Activated CD4-positive, alpha-beta T cell treated with anti-CD3 and anti-CD28 coated beads for 36 hours (primary cell): ENCODE measurements at regions not wholly inside any gene's neighbourhood (a gene's known extent, or its start where the extent isn't known, plus 50 kb on each side); places are given as distances from the start of the nearest gene placed in this dataset.
"Not testable (repeated sequence)": the region's sequence is repeated elsewhere in the genome, so short reads cannot be mapped to it uniquely, and the experiment has no call there.

Experiments
- ATAC-seq: fragments of 200-7000 bp; cut with Tn5 transposase; one replicate; pipeline ENCODE4 v1.10.0; 2021; ENCODE audit warnings: mild to moderate bottlenecking, moderate library complexity
- CTCF ChIA-PET: fragments of 350-600 bp; sonication (Branson Sonifier 250); formaldehyde crosslinking; loops from one replicate; lab custom pipeline; 2021; ENCODE audit warnings: antibody characterized with exemption; lab: Charles Lee
- POLR2A ChIA-PET: fragments of 350-600 bp; sonication (Branson Sonifier 250); formaldehyde crosslinking; loops from one replicate; lab custom pipeline; 2021; ENCODE audit warnings: antibody characterized with exemption, inconsistent platforms; lab: Charles Lee
- DNase-seq: peaks from one replicate; pipeline ENCODE4 v3.0.0-alpha.2; 2020
- H3K27ac Mint-ChIP-seq: one replicate; pipeline ENCODE4 v1.8.0; 2021; ENCODE audit warnings: mixed read lengths
- H3K27me3 Mint-ChIP-seq: one replicate; pipeline ENCODE4 v1.8.0; 2021; ENCODE audit warnings: mixed read lengths
- H3K36me3 Mint-ChIP-seq: one replicate; pipeline ENCODE4 v1.8.0; 2021; ENCODE audit warnings: low read depth, mixed read lengths
- H3K4me1 Mint-ChIP-seq: one replicate; pipeline ENCODE4 v1.8.0; 2021; ENCODE audit warnings: mixed read lengths
- H3K4me3 Mint-ChIP-seq: one replicate; pipeline ENCODE4 v1.8.0; 2021; ENCODE audit warnings: mild to moderate bottlenecking, moderate library complexity, mixed read lengths
- H3K9me3 Mint-ChIP-seq: one replicate; pipeline ENCODE4 v1.8.0; 2021; ENCODE audit warnings: low read depth, mixed read lengths
- intact Hi-C, 2 experiments: fragments of 100-400 bp; cut with DNase I in 1 of 2; cut with micrococcal nuclease in 1 of 2; formaldehyde crosslinking; loops; one replicate each; pipeline versions ENCODE4 v1.14.2 to v1.15.1; 2022 to 2024; cut with DNase I, micrococcal nuclease

GRCh38 chr5:85621668-85622067 is 996.1 kb upstream of the COX7C start:
- H3K9me3 Mint-ChIP-seq = peaks cover 2% of the 10 kb centered on the region
- ChIA-PET POLR2A (no interaction called here), CTCF (no interaction called here)
- DNase-seq (no peak), ATAC-seq (no peak)
- no peaks in the 10 kb centered on the region for H3K36me3 Mint-ChIP-seq
- H3K27me3 Mint-ChIP-seq = no peaks in the 10 kb centered on the region
- no peak overlapping the region for H3K4me3 Mint-ChIP-seq
- H3K27ac Mint-ChIP-seq = no peak overlapping the region
- H3K4me1 Mint-ChIP-seq = no peaks in the 10 kb centered on the region
- intact Hi-C loops = no loop called here

- Mint-ChIP-seq H3K9me3 (no peaks in the 10 kb centered on the region), H3K27ac (no peak overlapping the region), H3K4me3 (no peak overlapping the region), H3K4me1 (no peaks in the 10 kb centered on the region), H3K27me3 (no peaks in the 10 kb centered on the region), H3K36me3 (no peaks in the 10 kb centered on the region)
- intact Hi-C loops = no loop called here
- ChIA-PET CTCF (no interaction called here), POLR2A (no interaction called here)
- DNase-seq (no peak), ATAC-seq (no peak)
Measured at GRCh38 chr5:85628153-85628552, 989.6 kb upstream of the COX7C start.

GRCh38 chr5:85638495-85639125 is 979.1 kb upstream of the COX7C start:
- POLR2A ChIA-PET = not testable (repeated sequence)

GRCh38 chr5:85646036-85646435 is 971.7 kb upstream of the COX7C start:
- ATAC-seq (no peak), DNase-seq (no peak)
- no peaks in the 10 kb centered on the region for H3K27me3 Mint-ChIP-seq
- H3K9me3 Mint-ChIP-seq = no peaks in the 10 kb centered on the region
- ChIA-PET POLR2A (no interaction called here), CTCF (no interaction called here)
- H3K36me3 Mint-ChIP-seq = no peaks in the 10 kb centered on the region
- intact Hi-C loops = no loop called here
- no peaks in the 10 kb centered on the region for H3K4me1 Mint-ChIP-seq
- H3K27ac Mint-ChIP-seq = no peak overlapping the region
- H3K4me3 Mint-ChIP-seq = no peak overlapping the region

More at GRCh38 chr5:85638495-85639125, 979.1 kb upstream of the COX7C start:
- H3K4me3 Mint-ChIP-seq, DNase-seq, H3K9me3 Mint-ChIP-seq, H3K27me3 Mint-ChIP-seq, ATAC-seq, CTCF ChIA-PET, H3K36me3 Mint-ChIP-seq, H3K4me1 Mint-ChIP-seq, H3K27ac Mint-ChIP-seq, intact Hi-C loops: not testable (repeated sequence)

GRCh38 chr5:85646641-85647040 is 971.1 kb upstream of the COX7C start:
- Mint-ChIP-seq H3K36me3 (no peaks in the 10 kb centered on the region), H3K9me3 (no peaks in the 10 kb centered on the region), H3K4me1 (no peaks in the 10 kb centered on the region), H3K4me3 (no peak overlapping the region), H3K27me3 (no peaks in the 10 kb centered on the region), H3K27ac (no peak overlapping the region)
- ATAC-seq (no peak), DNase-seq (no peak)
- intact Hi-C loops = no loop called here
- ChIA-PET POLR2A (no interaction called here), CTCF (no interaction called here)

GRCh38 chr5:85647349-85648127 is 970.2 kb upstream of the COX7C start:
- ChIA-PET POLR2A (no interaction called here), CTCF (no interaction called here)
- Mint-ChIP-seq H3K4me3 (no peak overlapping the region), H3K4me1 (no peaks in the 10 kb centered on the region), H3K27ac (no peak overlapping the region), H3K27me3 (no peaks in the 10 kb centered on the region), H3K36me3 (no peaks in the 10 kb centered on the region), H3K9me3 (no peaks in the 10 kb centered on the region)
- intact Hi-C loops = no loop called here
- ATAC-seq (no peak), DNase-seq (no peak)

GRCh38 chr5:85648495-85648894 is 969.2 kb upstream of the COX7C start:
- H3K4me1 Mint-ChIP-seq = no peaks in the 10 kb centered on the region
- no peaks in the 10 kb centered on the region for H3K9me3 Mint-ChIP-seq
- H3K4me3 Mint-ChIP-seq = no peak overlapping the region
- ChIA-PET POLR2A (no interaction called here), CTCF (no interaction called here)
- intact Hi-C loops = no loop called here
- H3K27ac Mint-ChIP-seq = no peak overlapping the region
- ATAC-seq (no peak), DNase-seq (no peak)
- no peaks in the 10 kb centered on the region for H3K27me3 Mint-ChIP-seq
- no peaks in the 10 kb centered on the region for H3K36me3 Mint-ChIP-seq

GRCh38 chr5:85651731-85652130 is 966.0 kb upstream of the COX7C start:
- intact Hi-C loops = no loop called here
- ChIA-PET CTCF (no interaction called here), POLR2A (no interaction called here)
- Mint-ChIP-seq H3K36me3 (no peaks in the 10 kb centered on the region), H3K4me1 (no peaks in the 10 kb centered on the region), H3K27ac (no peak overlapping the region), H3K27me3 (no peaks in the 10 kb centered on the region), H3K9me3 (peaks cover 8% of the 10 kb centered on the region), H3K4me3 (no peak overlapping the region)
- ATAC-seq (no peak), DNase-seq (no peak)

GRCh38 chr5:85654144-85654543 is 963.6 kb upstream of the COX7C start:
- H3K36me3 Mint-ChIP-seq, H3K27me3 Mint-ChIP-seq, H3K4me3 Mint-ChIP-seq, intact Hi-C loops, POLR2A ChIA-PET, ATAC-seq, H3K27ac Mint-ChIP-seq, CTCF ChIA-PET, DNase-seq, H3K4me1 Mint-ChIP-seq: not testable (repeated sequence)
- peaks cover 11% of the 10 kb centered on the region for H3K9me3 Mint-ChIP-seq

- Mint-ChIP-seq H3K36me3 (no peaks in the 10 kb centered on the region), H3K4me3 (no peak overlapping the region), H3K27ac (no peak overlapping the region), H3K27me3 (no peaks in the 10 kb centered on the region), H3K9me3 (peaks cover 11% of the 10 kb centered on the region), H3K4me1 (no peaks in the 10 kb centered on the region)
- ATAC-seq (no peak), DNase-seq (no peak)
- CTCF ChIA-PET = no interaction called here
- POLR2A ChIA-PET = no interaction called here
- intact Hi-C loops = no loop called here
Measured at GRCh38 chr5:85656050-85656449, 961.7 kb upstream of the COX7C start.

GRCh38 chr5:85657328-85657727 is 960.4 kb upstream of the COX7C start:
- H3K4me3 Mint-ChIP-seq, intact Hi-C loops, H3K4me1 Mint-ChIP-seq, H3K27ac Mint-ChIP-seq, POLR2A ChIA-PET, H3K27me3 Mint-ChIP-seq, DNase-seq, ATAC-seq, H3K36me3 Mint-ChIP-seq: not testable (repeated sequence)
- CTCF ChIA-PET = interaction anchor here (0.8 kb wide), 2 partner anchors 79 to 135 kb away, joined by 3 read pairs; no protein-coding TSS in a partner anchor
- H3K9me3 Mint-ChIP-seq = peaks cover 11% of the 10 kb centered on the region

- H3K27ac Mint-ChIP-seq, ATAC-seq, H3K4me3 Mint-ChIP-seq, DNase-seq, H3K4me1 Mint-ChIP-seq, H3K27me3 Mint-ChIP-seq, intact Hi-C loops, POLR2A ChIA-PET, H3K36me3 Mint-ChIP-seq, H3K9me3 Mint-ChIP-seq, CTCF ChIA-PET: not testable (repeated sequence)
Measured at GRCh38 chr5:85662969-85663707, 954.6 kb upstream of the COX7C start.
